ENCODE measurements at regions not wholly inside any gene's neighbourhood (a gene's known extent, or its start where the extent isn't known, plus 50 kb on each side); places are given as distances from the start of the nearest gene placed in this dataset.

- no peaks in the 10 kb centered on the region for H4K20me1 ChIP-seq (ENCODE audit: insufficient read depth, low read length)
- no peaks in the 10 kb centered on the region for H3K9me3 ChIP-seq (ENCODE audit: low read length)
- DNase-seq (ENCODE audit: low spot score), result no peak
- no peaks in the 10 kb centered on the region for H3K4me1 ChIP-seq (ENCODE audit: insufficient read depth, low read length, poor library complexity, severe bottlenecking)
- H3K79me2 ChIP-seq (ENCODE audit: insufficient read depth, low read depth, low read length), result no peaks in the 10 kb centered on the region
- no peak overlapping the region for H3K4me3 ChIP-seq (ENCODE audit: low read depth, low read length, poor library complexity, severe bottlenecking)
- no TSS peak for BruUV-seq (replicated peaks)
- no peak overlapping the region for H3K4me2 ChIP-seq (ENCODE audit: low read length)
- ChIA-PET CTCF (ENCODE audit: unreplicated experiment) (no interaction called here), POLR2A (no interaction called here)
- no peak overlapping the region for H3K27ac ChIP-seq (ENCODE audit: low read depth, low read length, poor library complexity, severe bottlenecking)
- TF ChIP-seq EZH2phosphoT487 (IDR thresholded peaks at IDR 0.05; ENCODE audit: borderline replicate concordance, low read depth, low read length), result no peak
- TF ChIP-seq CTCF (conservative IDR thresholded peaks at IDR 0.05; ENCODE audit: low read length), result no peak
- no peaks in the 10 kb centered on the region for H3K36me3 ChIP-seq (ENCODE audit: insufficient read depth, low read length)
- H2AFZ ChIP-seq (ENCODE audit: low read length), result no peak overlapping the region
- intact Hi-C loops (cut with micrococcal nuclease; ENCODE audit: unreplicated experiment), result no loop called here
- no peaks in the 10 kb centered on the region for H3K9me2 ChIP-seq (ENCODE audit: insufficient read depth, low read length)
Observed at GRCh38 chr1:34668063-34668462, 86.8 kb upstream of the GJB5 start.

- intact Hi-C loops (cut with micrococcal nuclease; ENCODE audit: unreplicated experiment), result no loop called here
- Histone ChIP-seq H3K4me1 (ENCODE audit: insufficient read depth, low read length, poor library complexity, severe bottlenecking) (no peaks in the 10 kb centered on the region), H3K4me3 (ENCODE audit: low read depth, low read length, poor library complexity, severe bottlenecking) (no peak overlapping the region), H3K4me2 (ENCODE audit: low read length) (no peak overlapping the region), H4K20me1 (ENCODE audit: insufficient read depth, low read length) (no peaks in the 10 kb centered on the region), H3K27ac (ENCODE audit: low read depth, low read length, poor library complexity, severe bottlenecking) (no peak overlapping the region), H3K36me3 (ENCODE audit: insufficient read depth, low read length) (no peaks in the 10 kb centered on the region), H2AFZ (ENCODE audit: low read length) (no peak overlapping the region), H3K9me3 (ENCODE audit: low read length) (no peaks in the 10 kb centered on the region), H3K9me2 (ENCODE audit: insufficient read depth, low read length) (no peaks in the 10 kb centered on the region), H3K79me2 (ENCODE audit: insufficient read depth, low read depth, low read length) (no peaks in the 10 kb centered on the region)
- ChIA-PET CTCF (ENCODE audit: unreplicated experiment) (no interaction called here), POLR2A (no interaction called here)
- DNase-seq (ENCODE audit: low spot score), result no peak
- no peak for TF ChIP-seq CTCF (conservative IDR thresholded peaks at IDR 0.05; ENCODE audit: low read length)
- no peak for TF ChIP-seq EZH2phosphoT487 (IDR thresholded peaks at IDR 0.05; ENCODE audit: borderline replicate concordance, low read depth, low read length)
- BruUV-seq (replicated peaks), result no TSS peak
Observed at GRCh38 chr1:34670982-34671381, 83.9 kb upstream of the GJB5 start.

- Histone ChIP-seq H2AFZ (ENCODE audit: low read length) (no peak overlapping the region), H3K27ac (ENCODE audit: low read depth, low read length, poor library complexity, severe bottlenecking) (no peak overlapping the region), H3K9me2 (ENCODE audit: insufficient read depth, low read length) (no peaks in the 10 kb centered on the region), H3K4me3 (ENCODE audit: low read depth, low read length, poor library complexity, severe bottlenecking) (no peak overlapping the region), H4K20me1 (ENCODE audit: insufficient read depth, low read length) (no peaks in the 10 kb centered on the region), H3K79me2 (ENCODE audit: insufficient read depth, low read depth, low read length) (no peaks in the 10 kb centered on the region), H3K4me2 (ENCODE audit: low read length) (no peak overlapping the region), H3K4me1 (ENCODE audit: insufficient read depth, low read length, poor library complexity, severe bottlenecking) (no peaks in the 10 kb centered on the region), H3K36me3 (ENCODE audit: insufficient read depth, low read length) (no peaks in the 10 kb centered on the region), H3K9me3 (ENCODE audit: low read length) (no peaks in the 10 kb centered on the region)
- DNase-seq (ENCODE audit: low spot score), result no peak
- ChIA-PET CTCF (ENCODE audit: unreplicated experiment) (no interaction called here), POLR2A (no interaction called here)
- BruUV-seq (replicated peaks), result no TSS peak
- TF ChIP-seq CTCF (conservative IDR thresholded peaks at IDR 0.05; ENCODE audit: low read length), result no peak
- no peak for TF ChIP-seq EZH2phosphoT487 (IDR thresholded peaks at IDR 0.05; ENCODE audit: borderline replicate concordance, low read depth, low read length)
- intact Hi-C loops (cut with micrococcal nuclease; ENCODE audit: unreplicated experiment), result no loop called here
Observed at GRCh38 chr1:34671887-34672286, 83.0 kb upstream of the GJB5 start.

Data from OCI-LY7 (cell line).